ENCODE measurements at regions not wholly inside any gene's neighbourhood (a gene's known extent, or its start where the extent isn't known, plus 50 kb on each side); places are given as distances from the start of the nearest gene placed in this dataset.

DNA sequence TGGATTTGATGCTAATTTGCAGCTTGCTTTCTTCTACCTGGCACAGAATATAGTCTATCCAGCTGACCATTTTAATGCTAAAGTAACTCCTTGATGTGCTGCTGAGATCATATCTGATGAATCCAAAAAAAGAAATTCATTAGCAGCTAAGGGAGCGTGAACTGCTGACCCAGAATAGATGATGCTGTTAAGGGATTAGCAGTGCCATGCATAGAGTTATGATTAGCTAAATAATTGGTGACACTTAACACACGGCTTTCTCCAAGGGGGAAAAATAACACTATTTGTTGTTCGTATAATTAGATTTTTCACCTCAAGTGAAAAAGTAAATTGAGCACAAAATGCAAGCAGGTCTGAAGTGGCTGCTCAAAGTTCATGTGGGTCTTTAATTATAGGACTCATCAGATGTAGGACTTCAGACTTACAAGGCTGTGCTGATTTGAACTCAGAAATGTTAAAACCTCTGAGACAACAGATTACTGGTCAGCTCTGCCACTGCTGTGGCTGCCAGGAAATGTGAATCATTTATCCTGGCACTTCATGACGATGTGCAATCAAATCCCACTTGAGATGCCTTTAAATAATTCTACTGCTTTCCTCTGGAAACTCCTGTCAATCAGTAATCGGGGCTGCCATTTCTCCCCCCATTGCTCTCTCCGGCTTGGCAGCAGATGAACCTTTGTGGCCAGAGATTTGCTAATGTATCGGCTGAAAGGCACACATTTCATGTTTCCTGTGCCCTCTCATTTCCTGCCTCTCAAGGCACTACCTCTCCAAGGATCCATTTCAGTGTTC is 291.6 kb upstream of the C9orf72 start:
- in situ Hi-C loops (cut with HindIII; ENCODE audit: low sequenced_read_pairs), result no loop called here

DNA sequence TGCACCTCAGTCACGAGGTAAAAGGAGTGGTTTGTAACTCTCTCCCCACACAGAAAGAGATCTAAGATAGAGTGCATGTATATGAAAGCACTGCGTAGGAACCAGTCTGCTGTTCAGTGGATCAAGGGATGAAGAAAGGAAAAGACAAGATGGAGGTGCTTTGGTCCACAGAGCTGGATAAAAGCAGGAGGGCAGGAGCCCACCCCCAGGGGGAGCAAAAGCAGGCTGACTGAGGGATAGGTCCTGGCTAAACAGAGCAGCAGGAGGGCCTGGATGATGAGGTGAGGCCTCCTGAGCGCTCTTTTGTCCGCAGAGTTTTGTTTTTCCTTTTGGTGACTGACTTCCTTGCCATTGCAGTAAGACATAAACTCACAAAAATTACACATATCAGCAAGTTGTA is 293.5 kb upstream of the C9orf72 start:
- in situ Hi-C loops (cut with HindIII; ENCODE audit: low sequenced_read_pairs), result no loop called here

GRCh38 chr9:27870404-27870803 is 297.1 kb upstream of the C9orf72 start:
- in situ Hi-C loops (cut with HindIII; ENCODE audit: low sequenced_read_pairs), result no loop called here

- in situ Hi-C loops (cut with HindIII; ENCODE audit: low sequenced_read_pairs), result no loop called here
Measured at GRCh38 chr9:27880156-27880555, 306.9 kb upstream of the C9orf72 start.

GRCh38 chr9:27880635-27881034 is 307.4 kb upstream of the C9orf72 start:
- in situ Hi-C loops (cut with HindIII; ENCODE audit: low sequenced_read_pairs), result no loop called here

DNA sequence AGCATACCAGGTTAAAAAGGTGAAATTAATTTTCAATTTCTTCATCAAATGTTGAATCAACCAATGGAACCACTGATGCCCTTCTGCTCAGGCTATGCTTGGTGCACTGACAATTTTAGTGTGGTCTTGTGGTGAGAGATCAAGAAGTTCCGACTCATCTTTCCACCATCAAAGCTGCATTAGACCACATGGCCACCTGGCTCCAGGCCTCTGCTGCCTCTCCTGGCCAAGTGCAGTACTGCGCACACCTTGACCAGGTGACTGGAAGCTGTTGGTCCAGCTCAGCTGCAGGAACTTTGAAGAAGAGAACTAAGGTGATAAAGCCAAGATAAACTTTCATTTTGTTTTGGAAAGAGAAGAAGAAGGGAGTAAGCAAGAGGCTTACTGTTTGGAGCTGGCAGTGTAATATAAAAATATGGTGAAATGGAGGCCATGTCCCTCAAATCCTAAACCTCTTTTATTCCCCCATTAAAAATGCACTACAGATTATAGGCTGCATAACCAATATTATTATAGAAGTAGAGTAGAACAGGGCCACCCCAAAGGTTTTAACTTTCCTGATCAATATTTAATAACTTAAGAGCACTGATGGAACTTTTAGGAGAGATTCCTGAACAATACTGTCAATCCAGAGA is 315.5 kb upstream of the C9orf72 start:
- in situ Hi-C loops (cut with HindIII; ENCODE audit: low sequenced_read_pairs), result no loop called here

GRCh38 chr9:27924502-27924901 is 351.2 kb upstream of the C9orf72 start:
- in situ Hi-C loops (cut with HindIII; ENCODE audit: low sequenced_read_pairs), result no loop called here

DNA sequence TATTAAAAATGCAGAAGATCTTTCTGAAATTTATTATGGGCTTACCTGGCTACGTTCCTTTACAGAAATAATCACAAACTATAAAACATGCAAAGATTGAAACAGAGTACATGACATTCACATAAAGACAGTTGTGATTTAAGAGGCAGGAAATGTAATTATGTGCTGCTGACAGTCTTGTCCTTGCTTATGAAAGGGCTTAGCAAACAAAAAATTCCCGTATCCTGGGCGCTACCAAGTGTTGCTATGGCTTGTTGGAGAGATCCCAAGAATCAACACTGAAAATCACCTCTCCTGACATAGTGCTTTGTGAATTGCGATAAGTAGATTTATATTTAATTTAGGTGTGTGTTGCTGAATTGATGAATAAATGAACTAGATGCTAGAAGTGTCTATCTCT is 352.5 kb upstream of the C9orf72 start:
- in situ Hi-C loops (cut with HindIII; ENCODE audit: low sequenced_read_pairs), result no loop called here

DNA sequence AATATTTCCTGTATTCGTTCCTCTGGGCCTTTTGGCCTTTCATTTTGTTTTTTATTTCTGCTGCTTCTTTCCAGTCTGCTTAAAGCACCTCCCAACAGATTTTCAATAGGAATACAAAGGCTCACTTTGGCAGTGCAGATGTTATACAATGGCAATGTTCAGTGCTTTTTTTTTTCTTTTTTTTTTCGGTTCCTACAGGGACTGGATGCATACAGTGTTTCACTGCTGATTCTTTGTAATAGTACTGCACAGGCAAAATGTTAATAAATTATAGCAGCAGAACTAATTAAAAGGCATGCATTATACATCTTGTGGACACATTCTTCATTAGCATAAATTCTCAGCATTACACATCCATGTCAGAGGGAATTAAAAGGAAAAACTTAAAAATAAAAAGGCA is 356.6 kb upstream of the C9orf72 start:
- in situ Hi-C loops (cut with HindIII; ENCODE audit: low sequenced_read_pairs), result no loop called here

DNA sequence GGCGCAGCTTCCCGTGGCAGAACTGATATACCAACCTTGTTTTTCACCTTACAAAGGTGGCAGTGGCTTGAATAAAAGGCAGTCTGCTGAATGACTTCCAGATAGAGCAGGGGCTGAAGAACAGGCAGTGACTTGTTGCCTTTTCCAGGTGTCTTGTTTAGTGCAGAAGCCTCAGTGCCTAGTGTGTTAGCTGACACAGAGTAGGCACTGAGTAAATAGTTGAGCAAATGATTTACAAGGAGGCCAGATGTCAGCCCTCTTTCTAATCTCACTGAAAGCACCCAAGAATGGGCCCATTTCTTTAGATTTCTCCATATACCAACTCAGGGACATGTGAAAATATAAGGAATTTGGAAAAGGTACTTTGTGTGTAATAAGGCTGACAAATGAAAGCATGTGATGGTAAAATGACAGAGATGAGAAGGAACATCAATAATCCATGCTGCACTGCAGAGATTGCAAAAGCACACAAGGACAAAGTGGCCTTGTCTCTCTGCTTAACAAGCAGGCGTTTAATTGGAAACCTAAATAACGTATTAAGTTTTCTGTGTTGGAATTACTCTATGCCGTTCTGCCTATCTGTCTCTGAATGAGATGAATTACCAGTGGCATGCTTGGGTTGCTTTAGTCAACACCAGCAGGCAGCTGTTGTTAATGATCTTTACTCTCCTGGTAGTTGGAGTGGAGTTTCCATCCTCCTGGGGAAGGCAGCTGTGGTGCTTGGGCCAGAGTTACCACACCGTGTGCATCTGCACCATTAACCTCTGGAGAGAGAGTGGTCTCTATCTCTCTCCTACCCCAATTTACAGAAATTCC is 360.1 kb upstream of the C9orf72 start:
- in situ Hi-C loops (cut with HindIII; ENCODE audit: low sequenced_read_pairs), result no loop called here

DNA sequence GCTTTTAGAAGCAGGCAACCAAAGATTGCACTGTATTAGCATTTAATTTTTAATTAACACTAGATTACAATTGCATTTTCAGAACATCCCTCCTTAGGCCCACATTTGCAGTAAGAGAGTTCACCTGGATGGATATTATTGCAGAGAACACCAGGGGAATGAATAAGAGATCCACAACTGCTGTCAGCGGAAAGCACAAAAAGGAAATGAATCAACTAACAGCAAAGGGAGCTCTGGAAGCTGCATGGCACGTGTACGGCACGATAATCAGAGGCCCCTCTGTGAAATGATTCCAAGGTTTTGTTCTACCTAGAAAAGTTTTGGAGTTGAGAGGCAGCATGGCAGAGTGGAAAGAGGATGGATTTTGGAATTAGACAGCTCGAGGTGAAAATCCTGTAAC is 361.2 kb upstream of the C9orf72 start:
- in situ Hi-C loops (cut with HindIII; ENCODE audit: low sequenced_read_pairs), result no loop called here

DNA sequence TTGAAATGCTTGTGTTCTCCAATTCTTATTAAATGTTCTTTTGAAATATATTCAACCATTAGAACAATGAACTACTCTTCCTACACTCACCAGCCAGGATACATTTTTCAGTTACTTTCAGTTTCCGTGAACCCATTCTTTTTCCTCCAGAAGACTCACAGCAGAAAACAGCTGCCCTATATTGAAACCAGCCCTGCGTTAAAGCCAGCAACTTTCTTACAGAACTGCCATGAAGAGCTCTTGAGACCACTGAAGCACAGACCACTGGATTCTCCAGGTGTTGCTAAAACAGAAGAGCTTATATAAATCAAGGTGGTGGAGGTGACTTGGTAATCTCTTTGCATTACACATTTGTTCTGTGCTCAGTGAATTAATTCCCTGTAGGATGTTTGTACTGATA is 365.9 kb upstream of the C9orf72 start:
- in situ Hi-C loops (cut with HindIII; ENCODE audit: low sequenced_read_pairs), result no loop called here

- in situ Hi-C loops (cut with HindIII; ENCODE audit: low sequenced_read_pairs), result no loop called here
Measured at GRCh38 chr9:27940535-27940934, 367.3 kb upstream of the C9orf72 start.

DNA sequence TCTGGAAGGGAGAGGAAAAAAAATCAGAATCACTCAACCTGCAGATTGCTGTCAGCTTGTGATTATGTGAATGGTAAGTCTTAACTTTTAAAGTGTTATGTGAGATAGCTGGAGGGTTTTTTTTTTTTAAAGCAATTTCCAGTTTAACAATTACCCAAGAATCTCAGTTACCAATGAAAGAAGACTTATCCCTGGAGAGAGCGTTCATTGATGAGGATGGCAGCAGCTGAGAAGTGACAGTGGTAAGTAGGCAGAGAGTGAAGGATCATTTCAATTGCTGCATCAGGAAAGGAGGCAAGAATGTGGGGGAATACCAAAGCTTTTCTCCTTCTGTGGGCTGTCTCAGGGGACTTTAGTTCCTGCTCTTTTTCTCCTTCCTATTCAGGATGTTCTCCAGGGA is 370.2 kb upstream of the C9orf72 start:
- in situ Hi-C loops (cut with HindIII; ENCODE audit: low sequenced_read_pairs), result no loop called here

DNA sequence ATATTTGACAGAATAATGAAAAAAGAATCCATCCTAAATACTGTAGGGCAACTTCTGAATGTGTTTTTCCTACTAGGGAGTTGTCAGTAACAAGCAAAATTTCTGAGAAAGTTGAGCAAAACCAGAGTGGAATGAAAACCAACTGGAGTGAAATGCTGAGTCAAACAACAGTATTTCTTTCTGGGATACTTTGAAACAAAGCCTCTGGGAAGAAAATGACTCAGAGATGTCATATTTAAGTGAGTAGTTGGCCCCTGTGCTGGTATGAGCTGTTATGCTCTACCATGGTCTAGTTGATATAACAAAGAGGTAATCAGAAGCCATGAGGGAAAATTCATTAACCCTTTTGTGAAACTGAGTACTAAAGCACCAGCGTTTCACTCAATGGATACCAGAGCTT is 372.1 kb upstream of the C9orf72 start:
- in situ Hi-C loops (cut with HindIII; ENCODE audit: low sequenced_read_pairs), result no loop called here

DNA sequence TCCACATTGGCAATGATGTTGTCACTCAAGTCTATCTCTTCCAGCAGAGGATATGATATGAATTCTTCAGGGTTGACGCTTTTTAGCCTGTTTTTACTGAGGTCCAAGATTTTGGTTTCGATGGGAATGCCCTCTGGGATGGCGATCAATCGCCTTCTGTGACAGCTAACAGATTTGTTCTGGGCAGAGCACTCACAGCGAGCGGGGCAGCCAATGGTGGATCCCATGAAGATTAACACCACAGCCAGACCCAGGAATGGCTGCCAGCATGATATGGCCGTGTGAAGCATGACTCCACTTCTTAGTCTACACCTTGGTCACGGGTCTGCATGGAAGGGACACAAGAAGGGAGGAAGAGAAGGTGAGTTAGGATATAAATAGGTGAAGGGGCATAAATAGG is 377.1 kb upstream of the C9orf72 start:
- in situ Hi-C loops (cut with HindIII; ENCODE audit: low sequenced_read_pairs), result no loop called here

DNA sequence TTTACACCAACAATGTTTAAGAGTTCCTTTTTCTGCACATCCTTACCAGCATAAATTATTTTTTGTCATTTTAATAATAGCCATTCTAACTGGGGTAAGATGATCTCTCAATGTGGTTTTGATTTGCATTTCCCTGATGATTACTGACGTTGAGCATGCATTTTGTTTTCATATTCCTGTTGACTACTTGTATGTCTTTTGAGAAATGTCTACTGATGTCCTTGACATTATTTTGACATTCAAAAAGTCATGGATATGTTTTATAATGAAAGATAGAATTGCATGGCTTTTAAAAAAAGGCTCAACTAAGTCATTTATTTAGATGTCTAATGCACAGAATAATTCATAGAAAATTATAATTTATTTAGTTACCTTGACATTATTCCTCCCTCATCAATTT is 381.6 kb upstream of the C9orf72 start:
- in situ Hi-C loops (cut with HindIII; ENCODE audit: low sequenced_read_pairs), result no loop called here

GRCh38 chr9:27963836-27964235 is 390.6 kb upstream of the C9orf72 start:
- in situ Hi-C loops (cut with HindIII; ENCODE audit: low sequenced_read_pairs), result no loop called here

DNA sequence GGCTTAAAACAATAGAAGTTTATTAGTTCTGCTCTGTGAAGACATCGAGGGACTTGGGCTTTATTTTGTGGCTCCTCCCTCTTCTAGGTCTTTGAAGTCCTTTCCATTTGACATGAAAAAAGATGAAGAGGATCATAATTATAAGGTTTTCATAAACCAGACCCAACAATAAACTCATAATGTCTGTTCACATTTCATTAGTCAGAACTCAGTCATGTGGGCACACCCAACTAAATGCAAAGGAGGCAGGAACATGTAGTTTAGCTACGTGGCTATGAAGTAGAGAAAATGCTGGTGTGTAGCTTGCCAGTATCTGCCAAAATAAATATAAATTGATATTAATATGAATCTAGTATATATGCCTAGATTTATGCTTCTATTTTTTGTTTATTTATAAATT is 393.9 kb upstream of the C9orf72 start:
- in situ Hi-C loops (cut with HindIII; ENCODE audit: low sequenced_read_pairs), result no loop called here

DNA sequence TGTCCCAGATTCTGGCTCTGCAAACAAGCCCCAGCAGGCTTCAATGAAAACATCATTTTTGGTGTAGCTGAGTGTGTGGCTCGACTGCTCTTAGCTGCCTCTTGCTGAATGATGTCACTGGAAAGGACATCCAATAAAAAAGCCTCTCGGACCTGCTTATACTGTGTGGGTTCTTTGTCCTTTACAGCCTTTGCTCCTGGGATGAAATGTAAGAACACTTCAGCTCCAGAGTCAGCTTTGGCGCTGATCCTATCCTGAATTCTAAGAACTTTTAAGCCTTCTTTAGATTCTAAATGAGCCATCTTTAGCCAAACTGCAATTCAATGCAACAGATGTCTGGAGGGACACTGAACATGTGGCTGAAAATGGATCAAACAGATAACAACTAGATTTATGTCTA is 404.6 kb upstream of the C9orf72 start:
- in situ Hi-C loops (cut with HindIII; ENCODE audit: low sequenced_read_pairs), result no loop called here

DNA sequence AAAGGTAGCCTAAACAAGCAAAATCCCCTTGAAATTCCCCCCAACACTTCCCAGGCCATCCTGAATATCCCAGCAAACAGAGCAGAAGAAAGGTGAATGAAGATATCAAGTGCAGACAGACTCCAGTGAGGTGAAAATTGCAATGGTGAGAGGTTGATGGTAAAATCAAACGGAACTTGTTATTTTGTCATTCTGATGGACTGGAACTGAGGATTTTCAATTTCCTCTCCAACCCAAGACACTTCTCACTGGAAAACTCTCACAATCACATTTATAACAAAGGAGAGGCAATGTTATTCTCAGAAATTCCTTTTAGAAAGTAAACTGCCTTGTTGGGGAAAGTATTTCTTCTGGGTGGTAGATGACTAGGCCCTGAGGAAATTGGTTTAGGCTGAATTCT is 412.4 kb upstream of the C9orf72 start:
- in situ Hi-C loops (cut with HindIII; ENCODE audit: low sequenced_read_pairs), result no loop called here

GRCh38 chr9:27990524-27990923 is 417.2 kb upstream of the C9orf72 start:
- in situ Hi-C loops (cut with HindIII; ENCODE audit: low sequenced_read_pairs), result no loop called here

Data from DLD1 (cell line).